AG09319 (cell line): ENCODE measurements at regions not wholly inside any gene's neighbourhood (a gene's known extent, or its start where the extent isn't known, plus 50 kb on each side); places are given as distances from the start of the nearest gene placed in this dataset.

Experiments
- DNase-seq: peaks from one replicate; pipeline ENCODE4 v3.0.0-alpha.2; 2010; ENCODE audit warnings: low read depth; ENCODE audit errors: extremely low read depth
- TF ChIP-seq, protein P1 (sequence below): IDR thresholded peaks from 2 replicates; pipeline ENCODE4 v1.5.1; 2011; ENCODE audit warnings: low read depth, mild to moderate bottlenecking, inconsistent platforms, low read length, moderate library complexity

DNA sequence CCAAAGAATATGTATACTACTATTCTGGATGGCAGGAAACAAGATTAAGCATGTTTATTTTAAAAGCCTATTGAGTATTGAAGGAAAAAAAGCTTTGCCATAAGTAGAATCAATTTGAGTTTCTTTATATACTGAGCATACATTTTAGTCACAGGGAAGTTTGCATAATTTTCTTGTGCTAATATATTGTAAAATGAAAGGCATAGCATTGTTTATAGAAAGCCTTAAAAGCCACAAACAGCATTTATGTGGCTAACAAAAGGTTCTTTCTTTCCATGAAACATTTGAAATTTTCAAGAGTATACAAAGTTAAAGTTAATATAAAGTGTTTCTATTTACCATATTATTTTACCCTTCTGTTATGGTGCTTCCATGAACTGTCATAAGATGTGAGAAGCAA lies 1133.8 kb upstream of the PCDH10 start:
- DNase-seq: no peak
- TF ChIP-seq, protein P1, sequence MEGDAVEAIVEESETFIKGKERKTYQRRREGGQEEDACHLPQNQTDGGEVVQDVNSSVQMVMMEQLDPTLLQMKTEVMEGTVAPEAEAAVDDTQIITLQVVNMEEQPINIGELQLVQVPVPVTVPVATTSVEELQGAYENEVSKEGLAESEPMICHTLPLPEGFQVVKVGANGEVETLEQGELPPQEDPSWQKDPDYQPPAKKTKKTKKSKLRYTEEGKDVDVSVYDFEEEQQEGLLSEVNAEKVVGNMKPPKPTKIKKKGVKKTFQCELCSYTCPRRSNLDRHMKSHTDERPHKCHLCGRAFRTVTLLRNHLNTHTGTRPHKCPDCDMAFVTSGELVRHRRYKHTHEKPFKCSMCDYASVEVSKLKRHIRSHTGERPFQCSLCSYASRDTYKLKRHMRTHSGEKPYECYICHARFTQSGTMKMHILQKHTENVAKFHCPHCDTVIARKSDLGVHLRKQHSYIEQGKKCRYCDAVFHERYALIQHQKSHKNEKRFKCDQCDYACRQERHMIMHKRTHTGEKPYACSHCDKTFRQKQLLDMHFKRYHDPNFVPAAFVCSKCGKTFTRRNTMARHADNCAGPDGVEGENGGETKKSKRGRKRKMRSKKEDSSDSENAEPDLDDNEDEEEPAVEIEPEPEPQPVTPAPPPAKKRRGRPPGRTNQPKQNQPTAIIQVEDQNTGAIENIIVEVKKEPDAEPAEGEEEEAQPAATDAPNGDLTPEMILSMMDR: no peak

DNA sequence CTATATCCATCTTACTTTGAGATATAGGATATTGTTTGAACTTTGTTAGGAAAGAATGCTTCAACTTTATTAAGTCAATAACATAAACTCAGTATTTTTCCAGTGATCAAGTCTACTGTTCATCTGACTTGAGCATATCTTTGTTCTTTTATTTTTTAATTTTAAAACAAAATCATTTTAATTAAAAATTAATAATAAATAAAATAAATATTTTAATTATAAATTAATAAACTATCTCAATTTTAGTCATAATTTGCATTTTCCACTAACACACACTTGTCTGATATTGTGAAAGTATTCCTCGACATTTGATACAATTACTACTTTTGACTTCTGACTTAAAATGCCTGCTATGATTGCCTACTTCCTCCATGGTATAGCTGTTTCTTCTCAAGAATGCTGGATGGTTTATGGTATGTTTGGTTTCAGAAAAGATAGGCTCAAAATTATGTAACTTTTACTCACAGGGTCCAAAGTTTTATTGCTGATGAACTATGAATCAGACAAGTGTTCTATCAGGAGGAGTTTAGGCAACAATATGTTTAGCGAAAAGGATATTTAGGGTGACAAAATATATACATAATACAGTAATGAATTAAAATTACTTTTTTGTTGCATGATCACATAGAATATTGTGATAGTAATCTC lies 1132.3 kb upstream of the PCDH10 start:
- DNase-seq: no peak
- TF ChIP-seq, protein P1: no peak

DNA sequence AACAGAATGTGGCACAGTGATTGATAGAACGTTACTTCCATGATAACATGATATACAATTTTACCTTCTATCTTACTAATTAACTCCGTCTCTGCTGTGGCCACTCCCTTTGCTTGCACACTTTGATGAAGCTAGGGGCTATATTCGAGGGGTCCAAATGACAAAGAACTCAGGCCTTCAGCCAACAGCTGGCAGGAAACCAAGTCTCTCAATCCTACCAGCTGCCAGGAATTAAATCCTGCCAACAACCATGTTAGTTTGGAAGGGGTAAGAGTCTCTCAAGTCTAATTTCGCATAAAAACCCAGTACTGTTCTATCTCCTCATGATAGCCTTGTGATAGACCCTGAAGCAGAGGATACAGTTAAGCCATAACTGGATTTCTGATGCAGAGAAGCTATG lies 1122.9 kb upstream of the PCDH10 start:
- no peak for DNase-seq
- TF ChIP-seq, protein P1: no peak

DNA sequence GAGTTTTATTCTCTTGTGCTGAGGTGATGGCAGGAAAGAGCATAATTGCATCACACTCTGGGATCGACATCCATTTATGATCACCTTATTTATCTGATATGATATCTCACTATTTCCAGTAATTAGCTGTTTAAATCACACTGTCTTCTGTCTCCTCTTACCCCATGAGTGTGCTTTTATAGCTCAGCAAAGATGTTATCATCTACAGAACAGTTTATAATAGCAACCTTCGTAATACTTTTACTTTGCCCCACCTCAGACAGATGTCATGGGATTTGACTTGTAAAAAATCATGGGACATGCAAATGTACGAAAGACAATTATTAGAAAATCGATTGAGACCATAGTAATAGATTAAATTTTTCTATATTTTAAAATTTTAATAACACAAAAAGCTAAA lies 1122.3 kb upstream of the PCDH10 start:
- no peak for DNase-seq
- TF ChIP-seq, protein P1: no peak

DNA sequence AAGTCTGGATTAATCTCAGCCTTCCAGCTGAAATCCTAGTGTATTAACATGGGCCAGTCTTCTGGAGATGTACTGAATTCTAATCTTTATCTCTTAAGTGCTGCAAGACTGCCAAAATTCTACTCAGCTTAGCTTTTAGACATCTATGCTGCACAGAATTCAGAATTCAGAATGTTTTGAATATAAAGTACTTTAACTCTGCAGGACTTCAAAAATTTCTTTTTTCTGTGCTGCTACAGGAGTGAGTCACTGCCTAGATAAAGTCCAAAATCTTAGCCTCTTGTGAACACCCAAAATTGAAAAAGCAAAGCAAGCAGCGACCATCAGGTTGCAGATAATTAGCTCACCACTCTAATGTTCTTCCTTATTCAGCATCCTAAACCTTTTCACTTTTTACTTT lies 1092.6 kb upstream of the PCDH10 start:
- no peak for DNase-seq
- TF ChIP-seq, protein P1: no peak

DNA sequence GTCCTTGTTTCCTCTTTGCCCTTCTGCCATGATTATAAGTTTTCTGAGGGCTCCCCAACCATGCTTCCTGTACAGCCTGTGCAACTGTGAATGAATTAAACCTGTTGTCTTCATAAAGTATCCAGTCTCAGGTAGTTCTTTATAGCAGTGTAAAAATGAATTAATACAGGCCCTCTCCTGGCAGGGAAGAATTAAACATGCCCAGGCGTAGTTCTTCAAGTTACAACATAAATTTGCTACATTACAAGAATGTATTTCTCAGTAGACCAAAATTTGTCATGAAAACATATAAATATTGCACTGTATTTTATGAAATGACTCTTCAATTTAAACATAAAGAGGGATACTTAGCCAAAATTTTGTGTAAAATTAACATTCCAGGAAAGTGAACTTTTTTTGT lies 1089.9 kb upstream of the PCDH10 start:
- DNase-seq: no peak
- TF ChIP-seq, protein P1: no peak

DNA sequence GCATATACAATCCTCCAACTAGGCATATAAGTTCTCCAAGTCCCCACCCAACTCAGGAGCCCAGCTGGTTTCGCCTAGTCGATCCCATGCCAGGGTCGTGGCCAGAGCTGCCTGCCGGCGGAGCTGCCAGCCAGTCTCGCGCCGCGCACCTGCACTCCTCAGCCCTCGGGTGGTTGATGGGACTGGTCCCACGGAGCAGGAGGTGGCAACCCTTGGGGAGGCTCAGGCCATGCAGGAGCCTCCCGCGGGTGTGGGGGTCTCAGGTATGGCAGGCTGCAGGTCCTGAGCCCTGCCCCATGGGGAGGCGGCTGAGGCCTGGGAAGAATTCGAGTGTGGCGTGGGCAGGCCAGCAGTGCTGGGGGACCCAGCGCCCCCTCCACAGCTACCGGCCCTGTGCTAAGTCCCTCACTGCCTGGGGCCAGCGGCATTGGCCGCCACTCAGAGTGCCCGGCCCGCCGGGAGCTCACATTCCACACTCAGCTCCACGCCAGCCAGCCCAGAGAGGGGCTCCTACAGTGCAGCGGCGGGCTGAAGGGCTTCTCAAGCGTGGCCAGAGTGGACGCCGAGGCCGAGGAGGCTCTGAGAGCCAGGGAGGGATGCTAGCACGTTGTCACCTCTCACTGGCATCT lies 1086.4 kb upstream of the PCDH10 start:
- TF ChIP-seq, protein P1: no peak
- no peak for DNase-seq
